ENCODE measurements at regions not wholly inside any gene's neighbourhood (a gene's known extent, or its start where the extent isn't known, plus 50 kb on each side); places are given as distances from the start of the nearest gene placed in this dataset.

DNA sequence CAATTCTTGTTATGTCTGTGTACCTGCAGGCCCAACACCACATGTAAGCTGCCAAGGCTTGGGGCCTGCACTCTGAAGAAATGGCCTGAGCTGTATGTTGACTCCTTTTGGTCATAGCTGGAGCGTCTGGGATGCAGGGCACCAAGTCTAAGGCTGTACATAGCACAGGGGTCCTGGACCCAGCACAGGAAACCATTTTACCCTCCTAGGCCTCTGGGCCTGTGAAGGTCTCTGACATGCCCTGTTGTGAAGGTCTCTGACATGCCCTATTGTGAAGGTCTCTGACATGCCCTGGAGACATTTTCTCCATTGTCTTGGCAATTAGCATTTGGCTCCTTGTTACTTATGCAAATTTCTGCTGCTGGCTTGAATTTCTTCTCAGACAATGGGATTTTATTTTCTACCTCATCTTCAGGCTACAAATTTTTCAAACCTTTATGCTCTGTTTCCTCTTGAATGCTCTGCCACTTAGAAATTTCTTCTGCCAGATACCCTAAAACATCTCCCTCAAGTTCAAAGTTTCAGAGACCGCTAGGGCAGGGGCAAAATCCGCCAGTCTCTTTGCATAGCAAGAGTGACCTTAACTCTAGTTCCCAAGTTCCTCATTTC is 246.7 kb upstream of the B3GALT2 start:
- no peak for TF ChIP-seq POLR2A (IDR thresholded peaks at IDR 0.05)
- TF ChIP-seq, protein P1, sequence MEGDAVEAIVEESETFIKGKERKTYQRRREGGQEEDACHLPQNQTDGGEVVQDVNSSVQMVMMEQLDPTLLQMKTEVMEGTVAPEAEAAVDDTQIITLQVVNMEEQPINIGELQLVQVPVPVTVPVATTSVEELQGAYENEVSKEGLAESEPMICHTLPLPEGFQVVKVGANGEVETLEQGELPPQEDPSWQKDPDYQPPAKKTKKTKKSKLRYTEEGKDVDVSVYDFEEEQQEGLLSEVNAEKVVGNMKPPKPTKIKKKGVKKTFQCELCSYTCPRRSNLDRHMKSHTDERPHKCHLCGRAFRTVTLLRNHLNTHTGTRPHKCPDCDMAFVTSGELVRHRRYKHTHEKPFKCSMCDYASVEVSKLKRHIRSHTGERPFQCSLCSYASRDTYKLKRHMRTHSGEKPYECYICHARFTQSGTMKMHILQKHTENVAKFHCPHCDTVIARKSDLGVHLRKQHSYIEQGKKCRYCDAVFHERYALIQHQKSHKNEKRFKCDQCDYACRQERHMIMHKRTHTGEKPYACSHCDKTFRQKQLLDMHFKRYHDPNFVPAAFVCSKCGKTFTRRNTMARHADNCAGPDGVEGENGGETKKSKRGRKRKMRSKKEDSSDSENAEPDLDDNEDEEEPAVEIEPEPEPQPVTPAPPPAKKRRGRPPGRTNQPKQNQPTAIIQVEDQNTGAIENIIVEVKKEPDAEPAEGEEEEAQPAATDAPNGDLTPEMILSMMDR (IDR thresholded peaks at IDR 0.05): no peak
